Naive thymus-derived CD4-positive, alpha-beta T cell (primary cell): ENCODE measurements at regions not wholly inside any gene's neighbourhood (a gene's known extent, or its start where the extent isn't known, plus 50 kb on each side); places are given as distances from the start of the nearest gene placed in this dataset.

Experiments
- ATAC-seq: fragments of 150-1000 bp; cut with Tn5 transposase; 2 replicates; pipeline ENCODE4 v1.10.0; 2021; ENCODE audit warnings: mild to moderate bottlenecking, moderate library complexity
- CTCF ChIA-PET: fragments of 350-600 bp; sonication (Branson Sonifier 250); formaldehyde crosslinking; loops from one replicate; lab custom pipeline; 2021; ENCODE audit warnings: antibody characterized with exemption; lab: Charles Lee
- POLR2A ChIA-PET: fragments of 350-600 bp; sonication (Branson Sonifier 250); formaldehyde crosslinking; loops from one replicate; lab custom pipeline; 2021; ENCODE audit warnings: antibody characterized with exemption, inconsistent platforms; lab: Charles Lee
- DNase-seq, 9 donors: peaks; one replicate each; pipeline versions ENCODE4 v3.0.0 to v3.0.0-alpha.2; 2020 to 2022; ENCODE audit warnings: mixed read lengths in 1 of 9
- H3K27ac ChIP-seq: one replicate; pipeline ENCODE4 v1.7.0; 2013; ENCODE audit warnings: mild to moderate bottlenecking, low read depth, low read length, moderate library complexity
- H3K27me3 ChIP-seq, 2 donors: one replicate each; pipeline ENCODE4 v1.7.0; 2013; ENCODE audit warnings: low read length in 2 of 2, mild to moderate bottlenecking in 2 of 2, moderate library complexity in 2 of 2; ENCODE audit not compliant: control insufficient read depth in 2 of 2, insufficient read depth in 2 of 2
- H3K36me3 ChIP-seq, 3 experiments: 1 replicate in 2 of 3; 2 replicates in 1 of 3; pipeline ENCODE4 v1.7.0; 2013; ENCODE audit warnings: low read length in 3 of 3, mild to moderate bottlenecking in 3 of 3, moderate library complexity in 1 of 3; ENCODE audit not compliant: insufficient read depth in 3 of 3, control insufficient read depth in 2 of 3
- H3K4me1 ChIP-seq, 2 donors: one replicate each; pipeline ENCODE4 v1.7.0; 2013; ENCODE audit warnings: low read length in 2 of 2, mild to moderate bottlenecking in 2 of 2, moderate library complexity in 1 of 2; ENCODE audit not compliant: control insufficient read depth in 2 of 2, insufficient read depth in 2 of 2
- H3K4me3 ChIP-seq: 2 replicates; pipeline ENCODE4 v1.7.0; 2013; ENCODE audit warnings: mild to moderate bottlenecking, low read length
- H3K9me3 ChIP-seq, 3 experiments: 1 replicate in 2 of 3; 2 replicates in 1 of 3; pipeline ENCODE4 v1.7.0; 2013; ENCODE audit warnings: low read length in 3 of 3; ENCODE audit not compliant: control insufficient read depth in 2 of 3
- H3K27ac Mint-ChIP-seq, 9 donors: one replicate each; pipeline ENCODE4 v1.8.0; 2020 to 2022; ENCODE audit warnings: mixed read lengths in 9 of 9, mild to moderate bottlenecking in 8 of 9, moderate library complexity in 5 of 9, inconsistent platforms in 2 of 9
- H3K27me3 Mint-ChIP-seq, 5 donors: one replicate each; pipeline ENCODE4 v1.8.0; 2021 to 2022; ENCODE audit warnings: mixed read lengths in 5 of 5, mild to moderate bottlenecking in 1 of 5
- H3K36me3 Mint-ChIP-seq, 5 donors: one replicate each; pipeline ENCODE4 v1.8.0; 2020 to 2022; ENCODE audit warnings: mixed read lengths in 5 of 5, mild to moderate bottlenecking in 3 of 5, inconsistent platforms in 1 of 5
- H3K4me1 Mint-ChIP-seq, 7 donors: one replicate each; pipeline ENCODE4 v1.8.0; 2020 to 2022; ENCODE audit warnings: mixed read lengths in 7 of 7, mild to moderate bottlenecking in 3 of 7, inconsistent platforms in 1 of 7
- H3K4me3 Mint-ChIP-seq, 10 donors: one replicate each; pipeline ENCODE4 v1.8.0; 2020 to 2022; ENCODE audit warnings: mild to moderate bottlenecking in 10 of 10, mixed read lengths in 10 of 10, moderate library complexity in 6 of 10, inconsistent platforms in 2 of 10
- H3K9me3 Mint-ChIP-seq, 11 donors: one replicate each; pipeline ENCODE4 v1.8.0; 2020 to 2022; ENCODE audit warnings: mixed read lengths in 11 of 11, mild to moderate bottlenecking in 4 of 11, inconsistent platforms in 1 of 11, moderate library complexity in 1 of 11
- intact Hi-C, 2 donors: fragments of 100-400 bp; cut with micrococcal nuclease; formaldehyde crosslinking; loops; one replicate each; pipeline ENCODE4 v1.15.1; 2023

DNA sequence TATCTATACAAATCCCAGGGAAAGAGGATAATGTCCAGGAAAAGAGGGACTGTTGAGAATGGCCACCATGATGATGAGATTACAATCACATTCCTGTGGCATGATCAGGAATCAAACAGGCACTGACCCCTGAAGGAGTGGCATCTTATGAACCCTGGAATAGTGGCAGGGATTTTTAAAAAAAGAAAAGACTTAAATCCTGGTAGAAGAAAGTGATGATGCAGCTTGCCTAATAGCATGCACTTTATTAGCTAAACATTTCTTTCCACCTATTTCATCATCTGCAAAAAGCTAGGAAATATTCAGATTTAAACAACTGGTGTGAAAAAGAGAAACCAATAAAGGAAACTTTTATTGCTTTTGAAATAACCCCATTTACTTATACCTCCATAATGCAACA is 87.2 kb upstream of the FSHR start:
- H3K4me1 ChIP-seq: no peaks in the 10 kb centered on the region
- DNase-seq: no peak
- H3K9me3 Mint-ChIP-seq: peaks cover 4 to 21% (median 7%) of the 10 kb centered on the region in 11 donors
- H3K4me3 Mint-ChIP-seq: no peak overlapping the region
- intact Hi-C loops: no loop called here
- H3K27ac Mint-ChIP-seq: no peak overlapping the region
- ChIA-PET CTCF (no interaction called here), POLR2A (no interaction called here)
- no peaks in the 10 kb centered on the region for H3K4me1 Mint-ChIP-seq
- H3K9me3 ChIP-seq: peaks cover 0 to 9% (median 0%) of the 10 kb centered on the region in 3 experiments
- H3K27me3 ChIP-seq: no peaks in the 10 kb centered on the region
- H3K27ac ChIP-seq: no peak overlapping the region
- H3K4me3 ChIP-seq: no peak overlapping the region
- no peaks in the 10 kb centered on the region for H3K36me3 ChIP-seq
- ATAC-seq: no peak
- H3K36me3 Mint-ChIP-seq: peaks cover 0 to 3% (median 0%) of the 10 kb centered on the region in 5 donors
- peaks cover 0 to 6% (median 0%) of the 10 kb centered on the region in 5 donors for H3K27me3 Mint-ChIP-seq

GRCh38 chr2:49240608-49241007 is 86.3 kb upstream of the FSHR start:
- H3K27ac Mint-ChIP-seq: no peak overlapping the region
- no peak for ATAC-seq
- no peaks in the 10 kb centered on the region for H3K4me1 ChIP-seq
- no peak overlapping the region for H3K4me3 Mint-ChIP-seq
- intact Hi-C loops: no loop called here
- peaks cover 0 to 9% (median 0%) of the 10 kb centered on the region in 3 experiments for H3K9me3 ChIP-seq
- no peaks in the 10 kb centered on the region for H3K36me3 ChIP-seq
- H3K27ac ChIP-seq: no peak overlapping the region
- H3K27me3 ChIP-seq: no peaks in the 10 kb centered on the region
- H3K4me1 Mint-ChIP-seq: no peaks in the 10 kb centered on the region
- peaks cover 4 to 26% (median 10%) of the 10 kb centered on the region in 11 donors for H3K9me3 Mint-ChIP-seq
- CTCF ChIA-PET: no interaction called here
- peaks cover 0 to 10% (median 3%) of the 10 kb centered on the region in 5 donors for H3K27me3 Mint-ChIP-seq
- POLR2A ChIA-PET: no interaction called here
- no peak overlapping the region for H3K4me3 ChIP-seq
- DNase-seq: no peak
- peaks cover 0 to 3% (median 0%) of the 10 kb centered on the region in 5 donors for H3K36me3 Mint-ChIP-seq

- ATAC-seq (no peak), DNase-seq (no peak)
- POLR2A ChIA-PET: no interaction called here
- Histone ChIP-seq H3K4me3 (no peak overlapping the region), H3K36me3 (no peaks in the 10 kb centered on the region), H3K9me3 (peaks cover 0 to 9% (median 0%) of the 10 kb centered on the region in 3 experiments), H3K4me1 (no peaks in the 10 kb centered on the region), H3K27me3 (no peaks in the 10 kb centered on the region), H3K27ac (no peak overlapping the region)
- Mint-ChIP-seq H3K9me3 (peaks cover 3 to 13% (median 5%) of the 10 kb centered on the region in 11 donors), H3K27me3 (peaks cover 0 to 10% (median 3%) of the 10 kb centered on the region in 5 donors), H3K36me3 (no peaks in the 10 kb centered on the region), H3K27ac (no peak overlapping the region), H3K4me1 (no peaks in the 10 kb centered on the region), H3K4me3 (no peak overlapping the region)
- CTCF ChIA-PET: no interaction called here
- intact Hi-C loops: no loop called here
Observed at GRCh38 chr2:49238604-49238960, 84.3 kb upstream of the FSHR start.

DNA sequence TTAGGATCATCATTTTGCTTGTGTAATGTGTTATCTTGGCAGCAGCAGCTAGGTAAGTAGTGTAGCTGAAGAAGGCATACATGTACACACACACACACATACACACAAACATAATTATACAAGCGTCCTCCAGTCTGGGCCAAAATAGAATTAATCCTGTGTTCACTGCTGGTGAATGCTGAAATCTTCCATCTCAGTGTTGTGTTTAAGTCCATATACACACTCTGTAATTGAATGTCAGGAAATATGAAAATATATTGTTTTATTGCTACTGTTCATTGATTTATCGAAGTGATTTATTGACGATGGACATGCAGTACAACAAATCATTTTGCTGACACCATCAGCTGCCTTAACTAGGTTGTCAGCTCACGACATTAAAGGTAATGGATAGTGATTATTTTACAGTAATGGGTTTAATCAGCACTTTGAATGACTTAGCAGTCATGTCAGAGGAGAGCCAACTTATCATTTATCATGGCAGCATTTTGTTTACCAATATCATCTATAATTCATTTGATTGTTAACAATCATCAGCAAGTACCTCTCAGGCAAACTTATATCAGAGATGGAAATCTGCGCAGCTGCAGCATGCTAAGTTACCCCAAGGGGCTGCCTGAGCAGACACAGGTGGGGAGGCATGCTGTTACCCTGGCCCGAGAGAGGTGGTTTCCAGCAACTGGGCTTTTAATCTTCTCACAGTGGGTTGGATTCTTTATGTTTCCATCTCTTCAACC is 83.7 kb upstream of the FSHR start:
- Mint-ChIP-seq H3K27ac (no peak overlapping the region), H3K27me3 (peaks cover 0 to 10% (median 3%) of the 10 kb centered on the region in 5 donors), H3K36me3 (no peaks in the 10 kb centered on the region), H3K4me3 (no peak overlapping the region), H3K9me3 (peaks cover 0 to 10% (median 5%) of the 10 kb centered on the region in 11 donors), H3K4me1 (no peaks in the 10 kb centered on the region)
- Histone ChIP-seq H3K36me3 (no peaks in the 10 kb centered on the region), H3K4me3 (no peak overlapping the region), H3K9me3 (peaks cover 0 to 9% (median 0%) of the 10 kb centered on the region in 3 experiments), H3K4me1 (no peaks in the 10 kb centered on the region), H3K27me3 (no peaks in the 10 kb centered on the region), H3K27ac (no peak overlapping the region)
- intact Hi-C loops: no loop called here
- POLR2A ChIA-PET: no interaction called here
- CTCF ChIA-PET: no interaction called here
- ATAC-seq (no peak), DNase-seq (no peak)

GRCh38 chr2:49236316-49236715 is 82.0 kb upstream of the FSHR start:
- peaks cover 0 to 10% (median 3%) of the 10 kb centered on the region in 5 donors for H3K27me3 Mint-ChIP-seq
- no peaks in the 10 kb centered on the region for H3K36me3 Mint-ChIP-seq
- no peak overlapping the region for H3K27ac Mint-ChIP-seq
- H3K27ac ChIP-seq: no peak overlapping the region
- DNase-seq (no peak), ATAC-seq (no peak)
- intact Hi-C loops: no loop called here
- ChIA-PET CTCF (no interaction called here), POLR2A (no interaction called here)
- H3K4me3 Mint-ChIP-seq: no peak overlapping the region
- no peaks in the 10 kb centered on the region for H3K4me1 Mint-ChIP-seq
- H3K9me3 Mint-ChIP-seq: peaks cover 0 to 17% (median 5%) of the 10 kb centered on the region in 11 donors
- no peak overlapping the region for H3K4me3 ChIP-seq
- H3K4me1 ChIP-seq: no peaks in the 10 kb centered on the region
- H3K36me3 ChIP-seq: no peaks in the 10 kb centered on the region
- no peaks in the 10 kb centered on the region for H3K27me3 ChIP-seq
- H3K9me3 ChIP-seq: peaks cover 0 to 4% (median 0%) of the 10 kb centered on the region in 3 experiments

DNA sequence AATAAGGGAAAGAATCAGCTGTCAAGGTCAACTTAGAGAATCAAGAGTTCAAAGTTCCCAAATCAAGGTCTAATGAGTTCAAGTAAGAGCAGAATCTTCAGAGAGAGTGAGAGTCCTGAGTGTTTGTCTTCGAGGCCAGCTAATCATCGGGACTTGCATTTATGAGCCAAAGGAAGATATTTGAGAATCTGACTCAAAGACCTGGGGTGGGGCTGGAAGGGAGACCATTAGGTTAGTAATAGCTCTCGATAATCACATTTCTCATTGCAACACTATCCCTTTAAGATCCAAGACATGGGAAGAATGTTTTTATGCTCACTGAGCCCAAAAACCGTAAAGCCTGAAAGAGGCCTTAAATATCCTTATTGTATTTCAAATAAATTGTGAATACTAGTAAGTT is 72.0 kb upstream of the FSHR start:
- POLR2A ChIA-PET: no interaction called here
- Mint-ChIP-seq H3K36me3 (no peaks in the 10 kb centered on the region), H3K4me3 (no peak overlapping the region), H3K9me3 (peaks cover 0 to 18% (median 5%) of the 10 kb centered on the region in 11 donors), H3K27ac (no peak overlapping the region), H3K4me1 (no peaks in the 10 kb centered on the region), H3K27me3 (no peaks in the 10 kb centered on the region)
- no peak for DNase-seq
- Histone ChIP-seq H3K4me1 (no peaks in the 10 kb centered on the region), H3K27me3 (no peaks in the 10 kb centered on the region), H3K9me3 (no peaks in the 10 kb centered on the region), H3K27ac (no peak overlapping the region), H3K4me3 (no peak overlapping the region), H3K36me3 (no peaks in the 10 kb centered on the region)
- no peak for ATAC-seq
- intact Hi-C loops: no loop called here
- CTCF ChIA-PET: no interaction called here

DNA sequence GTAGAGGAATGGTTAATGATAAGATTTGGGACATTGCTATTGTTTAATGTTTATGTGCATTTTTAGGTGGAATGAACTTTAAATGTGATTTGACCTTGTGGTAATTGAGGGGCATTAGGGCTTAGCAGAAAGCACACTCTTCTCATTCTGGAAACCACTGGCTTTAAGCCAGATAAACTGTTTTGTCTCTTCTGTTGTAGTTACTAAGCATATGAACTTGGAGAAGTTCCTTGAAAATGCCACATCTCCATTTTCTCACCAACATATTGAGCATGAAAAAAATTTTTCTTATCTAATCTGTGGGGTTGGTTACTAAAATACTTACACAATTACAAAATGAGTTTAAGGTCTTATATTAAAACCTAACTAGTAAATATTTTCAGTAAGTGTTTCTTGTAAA is 70.8 kb upstream of the FSHR start:
- intact Hi-C loops: no loop called here
- H3K27me3 Mint-ChIP-seq: no peaks in the 10 kb centered on the region
- H3K36me3 ChIP-seq: no peaks in the 10 kb centered on the region
- ATAC-seq: no peak
- H3K4me1 Mint-ChIP-seq: no peaks in the 10 kb centered on the region
- H3K4me1 ChIP-seq: no peaks in the 10 kb centered on the region
- ChIA-PET POLR2A (no interaction called here), CTCF (no interaction called here)
- H3K4me3 ChIP-seq: no peak overlapping the region
- no peak overlapping the region for H3K27ac ChIP-seq
- H3K27me3 ChIP-seq: no peaks in the 10 kb centered on the region
- no peak for DNase-seq
- peaks cover 0 to 9% (median 2%) of the 10 kb centered on the region in 11 donors for H3K9me3 Mint-ChIP-seq
- no peak overlapping the region for H3K27ac Mint-ChIP-seq
- no peaks in the 10 kb centered on the region for H3K36me3 Mint-ChIP-seq
- no peaks in the 10 kb centered on the region for H3K9me3 ChIP-seq
- no peak overlapping the region for H3K4me3 Mint-ChIP-seq
